ENCODE measurements at regions not wholly inside any gene's neighbourhood (a gene's known extent, or its start where the extent isn't known, plus 50 kb on each side); places are given as distances from the start of the nearest gene placed in this dataset.
"Not testable (repeated sequence)": the region's sequence is repeated elsewhere in the genome, so short reads cannot be mapped to it uniquely, and the experiment has no call there.

DNA sequence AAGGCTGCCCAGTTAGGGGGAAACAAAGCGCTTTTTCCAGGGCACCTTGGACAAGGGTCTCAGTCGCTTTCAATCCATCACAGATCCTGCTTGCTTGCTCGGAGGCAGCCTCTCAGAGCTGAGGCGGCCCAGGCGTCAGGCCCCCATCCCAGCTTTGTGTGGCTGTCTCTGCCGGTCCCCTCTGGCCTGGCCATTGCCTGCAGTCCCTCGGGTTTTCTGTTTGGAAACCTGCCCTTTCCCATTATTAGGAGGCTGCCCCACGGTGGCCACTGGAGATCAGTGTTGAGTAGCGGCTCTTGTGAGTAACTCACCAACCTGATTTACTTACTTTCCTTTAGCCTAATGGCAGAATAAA is 216.1 kb downstream of the GLRX3 start:
- DNase-seq, result no peak

DNA sequence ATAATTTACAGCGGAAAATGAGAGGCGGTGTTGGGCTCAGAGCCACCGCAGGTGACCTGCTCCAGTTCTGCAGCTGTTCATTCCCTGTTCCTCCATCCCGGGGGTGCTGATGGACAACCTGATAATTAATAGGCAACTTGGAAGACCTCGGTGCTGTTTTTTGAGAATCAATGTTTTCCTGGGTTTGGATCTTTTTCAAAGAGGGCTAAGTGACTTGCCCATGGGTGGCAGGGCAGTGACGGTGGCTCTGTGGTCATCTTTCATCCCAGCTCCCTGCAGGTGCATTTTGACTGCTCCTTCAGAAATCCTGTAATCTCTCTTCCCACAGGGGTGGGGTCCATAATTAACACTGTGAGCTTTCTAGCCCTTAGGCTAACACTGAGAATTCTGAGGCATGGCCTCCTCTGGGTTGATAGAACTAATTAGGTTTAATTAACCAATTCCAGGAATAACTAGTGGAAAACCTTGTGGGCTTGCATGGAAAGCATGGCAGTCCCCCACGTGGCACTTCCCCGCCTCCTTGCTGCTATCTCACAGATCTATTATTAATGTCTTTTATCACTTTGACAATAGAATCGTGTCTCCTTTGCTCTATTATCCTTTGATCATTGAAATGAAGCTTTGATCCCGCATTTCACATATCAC is 217.9 kb downstream of the GLRX3 start:
- no peak for DNase-seq

DNA sequence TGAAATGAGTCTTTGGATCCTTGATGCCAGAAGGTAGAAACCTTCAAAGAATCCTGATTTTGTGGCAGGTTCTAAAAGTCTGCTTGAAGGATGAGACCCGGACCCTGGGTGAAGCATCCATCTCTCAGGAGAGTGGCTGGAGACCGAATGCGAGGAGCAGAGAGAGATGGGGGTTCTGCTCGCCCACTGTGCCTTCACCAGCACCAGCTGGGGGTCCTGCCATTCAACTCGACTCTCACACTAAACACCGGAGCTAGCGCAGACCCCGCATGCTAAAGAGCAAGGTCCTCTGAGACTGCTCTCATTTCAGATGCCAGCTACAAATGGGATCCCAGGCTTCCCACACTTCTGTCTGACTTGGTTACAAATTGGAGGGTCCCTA is 218.4 kb downstream of the GLRX3 start:
- no peak for DNase-seq

DNA sequence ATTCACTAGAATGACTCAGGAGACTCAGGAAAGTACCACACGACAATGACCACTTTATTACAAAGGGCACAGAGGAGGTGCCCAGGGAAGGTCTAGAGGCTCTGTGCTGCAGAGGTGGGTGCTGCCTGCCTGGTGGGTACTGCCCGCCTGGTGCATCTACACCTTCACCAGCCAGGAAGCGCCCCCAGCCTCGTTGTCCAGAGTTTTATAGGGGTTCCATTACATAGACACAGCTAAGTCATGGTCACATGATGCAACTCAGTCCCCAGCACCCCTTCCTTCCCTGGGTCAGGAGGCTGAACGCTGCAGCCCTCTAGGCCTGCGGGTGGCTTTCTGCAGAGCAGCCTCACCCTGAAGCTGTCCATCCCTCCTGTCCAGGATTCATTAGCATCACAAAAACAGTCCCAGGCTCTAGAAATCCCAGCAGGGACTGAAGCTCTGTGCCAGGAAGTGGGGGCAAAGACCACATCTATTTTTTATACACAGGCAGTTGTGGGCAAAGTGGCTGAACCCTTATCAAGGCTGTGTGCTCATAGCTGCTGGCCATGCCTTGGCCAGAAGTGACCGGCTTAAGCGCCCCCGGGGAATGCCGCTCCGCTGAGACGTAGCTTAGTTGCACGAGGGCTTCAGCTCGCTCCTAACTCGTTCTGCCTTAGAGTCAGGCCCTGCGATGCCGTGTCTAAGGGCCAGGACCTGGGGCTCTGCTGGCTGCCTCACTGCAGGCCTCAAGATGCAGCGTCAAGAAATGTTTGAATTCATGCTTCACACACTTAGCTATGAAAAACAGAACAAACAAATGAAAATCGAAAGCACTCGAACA is 219.0 kb downstream of the GLRX3 start:
- DNase-seq, result no peak

DNA sequence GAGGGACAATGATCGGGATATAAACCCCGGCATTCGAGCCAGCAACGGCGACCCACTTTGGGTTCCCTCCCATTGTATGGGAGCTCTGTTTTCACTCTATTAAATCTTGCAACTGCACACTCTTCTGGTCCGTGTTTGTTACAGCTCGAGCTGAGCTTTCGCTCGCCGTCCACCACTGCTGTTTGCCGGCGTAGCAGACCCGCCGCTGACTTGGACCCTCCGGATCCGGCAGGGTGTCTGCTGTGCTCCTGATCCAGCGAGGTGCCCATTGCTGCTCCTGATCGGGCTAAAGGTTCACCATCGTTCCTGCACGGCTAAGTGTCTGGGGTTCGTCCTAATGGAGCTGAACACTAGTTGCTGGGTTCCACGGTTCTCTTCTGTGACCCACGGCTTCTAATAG is 220.2 kb downstream of the GLRX3 start:
- DNase-seq, result not testable (repeated sequence)

DNA sequence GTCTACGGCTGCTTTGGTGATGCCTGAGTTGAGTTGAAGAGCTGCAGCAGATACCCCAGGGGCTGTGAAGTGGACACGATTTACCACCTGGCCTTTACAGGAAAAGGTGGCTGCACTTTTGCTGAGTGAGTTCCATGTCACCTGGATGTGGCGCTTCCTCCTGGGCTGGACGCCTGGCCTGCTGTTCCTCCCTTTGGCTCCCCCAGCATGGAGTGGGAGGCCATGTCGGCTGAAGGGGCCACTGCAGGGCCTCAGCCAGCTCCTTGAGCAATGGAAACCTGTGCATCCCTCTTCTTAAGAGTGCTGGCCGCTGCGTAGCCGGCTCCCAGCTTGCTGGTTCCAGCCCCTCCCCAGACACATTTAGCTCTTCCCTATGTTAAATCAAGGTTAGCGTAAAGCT is 221.0 kb downstream of the GLRX3 start:
- DNase-seq, result no peak

DNA sequence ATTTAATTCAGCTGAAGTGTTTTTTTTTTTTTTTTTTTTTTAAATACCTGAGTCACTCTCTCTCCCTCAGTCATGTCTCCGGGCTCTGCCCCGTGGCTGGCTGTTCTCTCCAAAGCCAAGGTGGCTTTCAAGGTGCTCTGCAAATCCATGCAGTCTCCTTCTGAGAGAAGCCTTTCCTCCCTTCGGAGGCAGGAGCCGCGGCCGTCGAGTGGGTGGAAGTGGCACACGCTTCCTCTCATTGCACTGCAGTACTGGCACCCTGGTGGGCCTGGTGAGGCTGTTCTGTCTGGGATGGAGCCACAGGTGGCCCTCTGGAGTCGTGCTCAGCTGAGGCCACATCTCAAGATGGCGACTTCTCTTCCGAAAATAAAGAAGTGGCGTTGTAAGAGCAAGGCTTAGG is 221.8 kb downstream of the GLRX3 start:
- DNase-seq, result no peak

DNA sequence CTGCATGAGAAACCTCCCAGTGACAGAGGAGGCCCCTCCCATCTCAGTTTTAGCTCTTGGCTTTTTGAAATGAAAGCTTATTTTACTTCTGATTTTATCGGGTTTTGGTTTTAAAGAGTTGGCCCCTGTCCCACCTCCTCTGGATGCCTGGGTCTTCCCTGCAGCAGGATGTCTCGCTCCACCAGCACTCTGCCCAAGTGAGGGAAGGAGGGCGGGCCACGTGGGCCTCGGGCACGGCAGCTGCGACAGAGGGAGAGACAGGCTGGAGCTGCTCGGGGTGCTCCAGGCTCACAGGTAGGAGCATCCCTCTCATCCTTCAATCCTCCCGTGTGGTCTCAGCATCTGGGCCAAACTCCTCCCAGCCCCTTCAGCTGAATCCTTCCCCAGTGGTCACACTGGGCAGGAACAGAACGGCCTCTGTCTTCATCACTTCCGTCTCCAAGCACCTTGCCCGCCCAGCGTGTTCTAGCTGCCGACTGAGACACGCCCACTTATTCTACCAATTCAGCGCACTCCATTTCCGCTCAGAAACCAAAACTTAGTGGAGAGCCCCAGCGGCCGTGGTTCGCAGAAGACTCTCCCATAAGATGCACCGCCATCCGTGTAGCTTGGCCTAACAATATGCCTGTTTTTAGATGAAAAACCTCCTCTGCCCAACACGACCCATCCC is 222.9 kb downstream of the GLRX3 start:
- DNase-seq, result no peak

DNA sequence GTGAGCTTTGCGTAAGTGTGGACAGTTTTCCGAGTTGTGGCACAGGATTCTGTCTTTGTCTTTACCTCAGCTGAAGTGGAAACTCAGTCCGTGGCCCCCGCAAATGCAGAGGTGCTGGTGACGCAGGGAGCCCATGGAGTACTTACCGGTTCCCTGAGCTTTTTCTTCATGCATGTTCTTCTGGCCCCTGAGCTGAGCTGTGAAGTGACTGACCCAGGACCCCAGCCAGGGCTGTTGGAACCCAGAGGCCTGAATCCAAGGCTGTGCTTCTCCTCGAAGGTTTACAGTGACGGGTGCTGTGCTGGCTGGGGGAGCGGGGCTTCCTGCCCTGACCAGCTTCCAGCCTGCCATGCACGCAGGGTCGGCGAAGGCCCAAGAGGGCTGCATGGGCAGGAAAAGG is 223.5 kb downstream of the GLRX3 start:
- DNase-seq, result no peak

DNA sequence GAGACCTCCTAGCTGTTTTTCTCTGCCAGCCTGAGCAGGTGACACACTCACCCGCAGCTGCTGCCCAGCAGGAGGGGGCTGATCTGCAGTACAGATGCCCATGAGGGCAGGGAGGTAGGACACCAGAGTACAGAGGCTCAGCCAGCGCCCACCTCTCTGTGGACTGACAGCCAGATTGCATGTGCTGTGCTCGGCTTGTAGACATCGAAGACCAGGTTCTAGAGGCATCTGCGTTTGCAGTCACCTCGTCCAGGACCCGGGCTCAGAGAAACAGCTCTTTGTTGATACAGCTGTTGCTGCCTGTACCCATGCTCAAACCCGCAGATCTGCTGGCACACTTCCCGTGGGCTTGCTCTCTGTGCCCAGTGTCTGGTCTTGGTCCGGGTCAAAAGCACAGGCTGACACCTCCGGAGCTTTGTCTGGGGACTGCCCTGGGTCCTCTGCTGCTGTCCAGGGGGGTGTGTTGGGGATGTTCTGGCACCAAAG is 224.7 kb downstream of the GLRX3 start:
- no peak for DNase-seq

DNA sequence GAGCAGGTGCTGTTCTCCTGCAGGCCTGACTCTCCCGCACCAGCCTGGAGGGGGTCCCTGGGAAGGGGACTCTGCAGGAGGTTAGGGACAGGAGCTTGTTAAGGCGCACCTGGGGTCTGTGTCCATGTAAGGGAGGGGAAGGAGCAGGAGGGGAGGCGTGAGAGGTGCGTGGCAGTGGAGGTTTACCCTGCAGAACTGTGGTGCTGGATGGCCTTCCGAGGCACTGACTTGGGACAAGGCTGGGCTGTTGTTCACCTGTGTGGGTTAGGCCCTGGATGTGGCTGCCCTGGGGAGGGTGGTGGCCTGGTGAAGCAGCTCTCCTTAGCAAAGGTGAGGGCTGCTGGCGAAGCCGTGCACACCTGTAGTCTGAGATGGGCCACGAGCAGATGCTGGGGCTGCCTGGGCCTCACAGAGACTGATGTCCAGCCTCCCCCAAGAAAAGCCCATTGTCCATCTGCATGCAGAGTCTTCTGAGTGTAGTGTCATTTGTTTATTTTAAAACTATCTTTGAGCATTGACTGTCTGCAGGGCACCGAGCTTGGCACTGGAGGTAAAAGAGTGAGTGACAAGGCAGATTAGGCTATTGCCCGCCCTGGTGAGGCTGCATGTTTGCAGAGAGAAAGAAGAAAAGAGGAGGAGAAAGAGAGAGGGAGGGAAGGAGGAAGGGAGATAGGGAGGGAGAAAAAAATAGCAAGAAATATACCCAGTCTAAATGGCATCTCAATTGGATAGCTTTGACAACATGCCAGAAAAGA is 225.3 kb downstream of the GLRX3 start:
- DNase-seq, result no peak

DNA sequence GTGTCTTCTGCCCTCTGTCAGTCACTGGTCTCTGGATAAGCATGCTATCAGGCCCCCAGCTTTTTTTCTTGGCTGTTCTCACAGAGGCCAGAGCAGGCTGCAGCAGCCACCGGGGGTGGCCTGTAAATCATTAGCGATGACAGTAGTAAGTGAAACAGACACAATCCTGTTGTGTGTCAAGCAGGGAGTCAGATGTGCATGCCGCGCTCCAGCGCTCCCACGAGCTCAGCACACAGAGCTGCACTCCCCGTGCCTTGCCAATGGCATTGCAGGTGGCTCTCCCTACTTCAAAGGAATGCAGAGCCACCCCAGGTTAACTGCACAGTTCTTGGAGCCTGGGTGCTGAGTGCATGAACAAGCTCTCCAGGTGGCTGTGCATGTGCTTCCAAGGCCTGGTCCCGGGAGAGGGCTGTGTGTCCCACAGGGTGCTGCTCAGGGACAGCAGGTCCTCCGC is 226.1 kb downstream of the GLRX3 start:
- DNase-seq, result no peak

DNA sequence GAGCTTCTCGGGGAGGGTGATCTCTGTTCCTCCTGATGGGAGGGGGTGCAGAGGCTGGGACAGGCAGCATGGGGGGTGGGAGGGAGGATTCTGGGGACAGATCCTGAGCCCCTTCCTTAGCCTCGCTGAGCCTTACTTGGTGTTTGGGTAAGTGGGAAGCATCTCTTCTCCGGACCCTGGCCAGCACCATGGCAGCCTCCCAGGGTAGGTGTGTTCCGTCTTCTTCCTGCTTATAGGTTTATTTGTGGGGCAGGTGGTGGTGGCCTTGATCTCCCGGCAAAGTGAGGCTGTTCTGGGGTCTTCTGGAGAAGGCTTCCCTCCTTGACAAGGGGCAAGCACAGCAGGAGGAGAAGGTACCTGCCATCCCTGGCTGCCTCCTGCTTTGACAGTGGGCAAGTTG is 226.9 kb downstream of the GLRX3 start:
- no peak for DNase-seq

DNA sequence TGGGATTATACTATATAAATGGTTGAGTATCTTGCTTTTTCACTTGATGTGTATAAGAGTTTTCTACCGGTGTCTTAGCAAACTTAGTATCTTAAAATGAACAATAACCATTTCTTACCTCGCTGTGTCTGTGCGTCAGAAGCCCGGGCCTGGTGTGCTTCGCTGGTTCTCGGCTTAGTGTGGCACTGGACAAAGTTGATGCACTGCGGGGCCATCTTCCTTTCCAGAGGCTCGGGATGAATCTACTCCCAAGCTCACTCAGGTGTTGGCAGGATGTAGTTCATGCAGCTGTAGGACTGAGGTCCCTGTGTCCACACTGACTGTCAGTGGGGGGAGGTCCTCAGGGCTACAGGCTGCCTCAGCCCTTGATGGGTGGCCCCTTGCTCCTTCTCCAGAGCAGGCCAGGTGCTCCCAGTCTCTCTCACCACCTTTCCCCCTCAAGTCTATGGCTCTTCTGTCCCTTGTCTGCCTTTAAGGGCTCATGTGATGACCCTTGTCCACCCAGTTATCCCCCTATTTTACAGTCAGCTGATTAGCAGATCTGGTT is 227.8 kb downstream of the GLRX3 start:
- no peak for DNase-seq

DNA sequence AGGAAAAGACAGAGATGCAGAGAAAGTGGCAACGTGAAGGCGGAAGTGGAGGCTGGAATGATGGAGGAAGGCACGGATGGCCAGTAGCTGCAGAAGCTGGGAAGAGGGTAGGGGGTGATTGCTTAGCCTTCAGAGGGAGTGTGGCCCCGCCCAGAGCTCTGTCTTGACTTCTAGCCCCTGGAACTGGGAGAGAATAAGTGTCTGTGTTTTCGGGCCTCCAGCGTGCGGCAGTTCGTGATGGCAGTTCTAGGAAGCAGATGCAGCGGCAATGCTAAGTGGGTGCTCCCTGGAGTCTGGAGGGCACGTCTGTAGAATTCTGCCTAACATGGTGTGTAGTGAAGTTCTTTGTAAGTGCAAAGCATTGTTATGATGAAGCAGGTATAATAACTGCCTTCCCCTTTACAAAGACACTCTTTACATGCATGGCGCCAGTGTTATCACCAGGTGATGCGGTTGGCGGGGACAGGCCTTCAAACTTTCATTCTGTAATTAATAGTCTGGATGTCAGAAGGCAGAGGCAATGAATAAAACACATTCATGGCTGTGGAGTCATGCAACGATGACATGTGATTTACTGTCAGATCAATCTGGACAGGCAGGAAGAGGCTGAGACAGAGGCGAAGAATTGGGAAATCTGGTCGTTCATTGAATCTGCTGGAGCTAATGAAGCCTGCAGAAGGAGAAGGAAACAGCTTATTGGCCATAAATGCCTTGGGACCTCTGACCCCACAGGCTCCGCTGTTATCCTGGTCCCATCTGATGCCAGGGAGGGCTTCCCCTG is 228.6 kb downstream of the GLRX3 start:
- DNase-seq, result no peak

DNA sequence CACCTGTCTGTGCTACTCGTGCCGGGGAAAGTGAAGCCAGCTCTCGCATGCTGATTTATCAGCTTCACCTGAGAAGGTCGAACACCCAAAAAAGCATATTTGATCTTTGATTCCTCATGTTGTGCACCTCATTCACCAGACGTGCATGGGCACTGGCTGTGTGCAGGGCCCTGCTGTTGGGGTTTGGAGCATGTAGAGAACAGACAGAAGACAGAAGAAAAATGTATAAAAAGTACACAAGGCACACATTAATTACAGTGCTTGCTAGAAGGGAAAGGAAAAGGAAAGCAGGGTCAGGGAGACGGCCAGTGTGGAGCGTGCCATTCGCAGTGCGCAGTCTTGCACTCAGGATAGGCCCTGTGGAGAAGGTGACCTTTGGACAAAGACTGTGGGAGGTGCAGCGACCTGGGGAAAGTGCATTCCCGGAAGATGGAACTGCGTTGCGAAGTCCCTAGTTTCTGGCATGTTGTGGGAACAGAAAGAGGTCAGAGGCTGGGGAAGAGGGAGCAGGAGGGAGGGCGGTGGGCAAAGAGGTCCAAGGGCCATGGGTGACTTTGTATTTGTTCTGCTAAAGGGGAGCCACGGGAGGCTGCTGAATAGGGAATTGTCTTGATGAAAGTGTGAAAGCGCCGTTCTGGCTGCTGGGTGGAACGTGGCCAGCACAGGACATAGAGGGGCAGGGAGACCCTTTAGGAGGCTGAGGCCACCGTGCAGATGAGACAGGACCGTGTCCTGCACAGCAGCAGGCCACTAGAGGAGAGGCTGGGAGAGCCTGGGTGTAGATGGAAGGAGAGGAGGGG is 232.8 kb downstream of the GLRX3 start:
- no peak for DNase-seq

DNA sequence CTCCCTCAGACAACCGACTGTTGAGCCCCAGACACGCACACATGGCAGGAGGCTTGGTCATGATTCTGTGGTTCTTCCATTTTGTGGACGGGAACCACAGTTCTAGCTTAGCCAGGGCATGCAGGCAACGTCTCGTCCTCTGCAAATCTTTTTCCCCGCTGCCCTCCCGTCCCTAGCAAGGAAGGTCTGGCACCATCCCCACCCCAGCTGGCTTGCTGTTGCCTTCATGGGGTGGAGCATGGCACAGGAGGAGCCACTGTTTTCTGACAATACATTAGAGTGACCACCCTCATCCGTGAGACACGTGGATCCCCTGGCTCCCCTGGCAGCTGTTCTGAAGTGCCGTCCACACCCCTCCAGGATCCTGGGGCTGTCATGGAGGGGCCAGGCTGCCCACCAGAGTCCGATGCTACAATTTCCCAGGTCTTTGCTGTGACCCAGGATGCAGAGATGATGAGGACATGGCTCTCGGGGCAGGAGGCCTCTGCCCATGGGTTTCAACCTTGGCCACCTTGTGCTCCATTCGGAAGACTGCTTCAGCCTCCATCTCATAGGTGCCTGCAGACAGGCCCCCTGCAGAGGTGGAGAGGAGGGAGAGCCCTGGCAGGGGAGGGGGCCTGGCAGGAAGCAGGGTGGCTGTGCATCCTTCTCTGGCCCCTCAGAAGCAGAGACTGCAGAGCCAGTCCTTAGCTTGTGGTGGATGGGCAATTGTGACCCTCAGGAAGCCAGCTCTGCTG is 233.6 kb downstream of the GLRX3 start:
- no peak for DNase-seq

DNA sequence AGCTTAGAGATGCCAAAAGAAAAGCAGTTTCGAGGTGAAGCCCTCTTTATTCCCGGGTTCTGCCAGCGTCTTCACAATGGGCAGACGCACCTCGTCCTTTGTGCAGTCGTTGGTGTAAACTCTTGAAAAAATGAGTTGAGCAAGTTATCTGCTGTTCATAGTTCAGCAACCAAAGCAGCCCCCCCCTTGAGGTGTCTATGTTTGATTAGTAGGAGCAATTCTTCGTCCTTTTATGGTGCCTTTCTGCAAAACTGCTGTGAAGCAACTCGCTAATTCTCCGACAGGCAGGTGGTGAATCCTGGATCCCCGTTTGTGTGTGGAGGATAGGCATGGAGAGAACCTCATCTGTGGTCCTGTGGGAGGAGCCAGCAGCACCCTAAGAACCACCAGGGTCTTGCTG is 234.5 kb downstream of the GLRX3 start:
- DNase-seq, result no peak

DNA sequence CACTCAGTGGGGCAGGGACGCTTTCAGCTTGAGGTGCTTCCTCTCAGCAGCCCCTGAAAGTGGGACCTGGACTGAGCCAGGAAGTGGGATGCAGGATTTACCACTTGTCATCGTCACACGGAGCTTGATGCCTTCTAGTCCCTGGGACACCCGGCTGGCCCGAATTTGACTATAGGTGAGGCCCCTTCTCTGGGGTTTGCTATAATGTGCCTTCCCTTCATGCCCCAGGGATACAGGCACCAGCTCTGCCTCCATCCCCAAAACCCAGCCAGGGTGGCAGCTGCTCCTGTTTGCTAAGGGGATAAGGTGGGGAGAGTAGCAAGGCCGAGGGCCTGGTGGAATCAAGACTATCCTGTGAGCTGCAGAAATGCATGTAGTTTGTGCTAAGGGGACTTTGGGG is 235.0 kb downstream of the GLRX3 start:
- no peak for DNase-seq

DNA sequence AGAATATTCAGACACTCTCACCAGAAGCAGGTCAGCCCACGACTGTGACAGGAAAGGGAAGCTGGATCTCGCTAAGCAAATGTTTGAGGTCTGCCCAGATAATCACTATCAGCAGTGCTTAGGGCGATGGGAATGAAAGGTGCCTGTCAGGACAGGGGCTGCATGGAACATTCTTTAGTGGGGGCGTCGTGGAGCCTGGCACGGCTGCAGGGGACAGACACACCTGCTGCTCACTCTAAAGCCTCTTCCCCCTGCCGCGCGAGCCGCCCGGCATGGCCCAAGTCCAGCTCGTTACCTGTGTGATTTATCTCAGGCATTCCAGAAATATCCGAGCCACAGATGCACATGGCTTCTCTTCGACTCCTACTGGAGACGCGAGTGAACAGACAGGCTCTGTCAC is 235.5 kb downstream of the GLRX3 start:
- no peak for DNase-seq

DNA sequence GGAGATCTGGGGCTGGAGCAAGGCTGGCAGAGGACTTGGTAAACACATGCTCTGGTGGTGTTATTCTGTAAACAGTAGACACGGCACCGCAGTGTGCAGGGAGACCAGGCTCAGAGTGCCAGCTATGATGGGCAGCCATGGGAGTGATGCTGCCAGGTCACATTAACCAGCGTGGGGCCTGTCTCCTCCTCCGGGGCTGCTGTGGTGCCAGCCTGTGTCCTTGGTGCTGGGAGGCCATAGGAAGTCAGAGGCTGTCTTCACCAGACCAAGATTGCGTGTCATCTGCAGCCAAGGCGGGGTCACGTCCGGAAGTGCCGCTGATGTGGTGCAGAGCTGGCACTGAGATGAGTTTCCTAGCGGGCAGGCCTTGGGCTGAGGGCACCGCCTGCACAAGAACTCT is 236.0 kb downstream of the GLRX3 start:
- no peak for DNase-seq

Measured in suppressor macrophage treated with lipopolysaccharide for 1 hour (primary cell).